GM12892 (cell line): ENCODE measurements at regions not wholly inside any gene's neighbourhood (a gene's known extent, or its start where the extent isn't known, plus 50 kb on each side); places are given as distances from the start of the nearest gene placed in this dataset.
"Not testable (repeated sequence)": the region's sequence is repeated elsewhere in the genome, so short reads cannot be mapped to it uniquely, and the experiment has no call there.

ENCODE experiments used
- POLR2A ChIP-seq: IDR thresholded peaks from 2 replicates; pipeline ENCODE4 v1.6.1; 2011; ENCODE audit warnings: low read depth, low read length, control low read depth
- POLR2AphosphoS5 ChIP-seq: IDR thresholded peaks from 2 replicates; pipeline ENCODE4 v1.6.1; 2011; ENCODE audit warnings: low read depth, low read length, control low read depth

GRCh38 chr2:95691210-95691609, 99.4 kb downstream of the TRIM43 start:
- TF ChIP-seq POLR2AphosphoS5, POLR2A: not testable (repeated sequence)
